GM21367 (cell line): ENCODE measurements at regions not wholly inside any gene's neighbourhood (a gene's known extent, or its start where the extent isn't known, plus 50 kb on each side); places are given as distances from the start of the nearest gene placed in this dataset.
"Not testable (repeated sequence)": the region's sequence is repeated elsewhere in the genome, so short reads cannot be mapped to it uniquely, and the experiment has no call there.

Experiments
- ATAC-seq: cut with Tn5 transposase; IDR thresholded peaks from one replicate; pipeline ENCODE4 v1.9.1; 2021; ENCODE audit not compliant: unreplicated experiment

DNA sequence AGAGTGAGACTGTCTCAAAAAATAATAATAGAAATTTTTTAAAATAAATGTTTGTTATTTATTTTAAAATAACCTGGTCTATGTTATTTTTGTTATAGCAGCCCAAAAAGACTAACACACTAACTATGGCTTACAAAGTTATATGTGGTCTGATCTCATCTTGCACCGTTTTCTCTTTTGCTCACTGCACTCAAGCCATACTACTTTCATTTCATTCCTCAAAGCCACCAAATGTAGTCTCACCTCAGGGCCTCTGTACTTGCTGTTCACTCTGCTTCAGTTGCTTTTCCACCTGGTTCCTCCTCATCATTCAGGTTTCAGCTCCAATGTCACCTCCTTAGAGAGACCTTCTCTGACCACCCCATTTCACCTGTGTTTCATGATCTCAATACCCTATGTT lies 55.2 kb upstream of the MDM1 start:
- ATAC-seq, result no peak

DNA sequence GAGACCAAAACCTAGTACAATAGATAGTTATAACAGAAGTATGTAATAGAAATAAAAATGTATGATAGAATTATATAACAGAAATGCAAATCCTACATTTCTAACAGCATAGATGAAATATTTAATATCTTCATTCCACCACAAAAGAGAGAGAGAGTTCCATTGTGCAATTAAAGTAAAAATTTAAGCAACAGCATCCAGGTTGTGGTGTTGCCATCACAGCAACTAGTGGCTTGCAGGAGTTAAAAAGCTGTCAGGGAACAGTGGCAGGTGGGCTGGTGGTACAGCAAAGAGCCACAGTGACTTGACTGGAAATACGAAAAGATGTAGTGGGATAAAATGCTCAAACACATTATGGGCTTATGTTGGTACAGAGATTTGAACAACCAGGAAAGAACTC lies 57.1 kb upstream of the MDM1 start:
- no peak for ATAC-seq

GRCh38 chr12:68391937-68392336 lies 59.8 kb upstream of the MDM1 start:
- no peak for ATAC-seq

DNA sequence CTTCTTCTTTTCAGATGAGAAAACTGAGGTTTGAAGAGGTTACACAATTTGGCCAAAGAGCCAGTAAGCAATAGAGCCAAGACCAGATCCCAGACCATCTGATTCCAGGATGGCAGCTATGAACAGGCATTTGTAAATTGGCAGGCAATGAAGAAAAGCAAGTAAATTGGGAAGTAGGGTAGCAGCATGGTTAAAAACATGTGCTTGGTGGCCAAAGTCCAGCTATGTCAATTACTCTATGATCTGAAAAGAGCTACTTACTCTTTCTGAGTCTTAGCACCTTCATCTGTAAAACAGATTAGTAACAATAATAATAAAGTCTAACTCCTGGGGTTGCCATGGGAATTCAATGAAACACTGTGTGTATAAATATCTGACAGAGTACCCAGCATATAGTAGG lies 60.2 kb upstream of the MDM1 start:
- ATAC-seq, result no peak

GRCh38 chr12:68393417-68393816 lies 61.3 kb upstream of the MDM1 start:
- ATAC-seq, result no peak

GRCh38 chr12:68397566-68398158 lies 65.5 kb upstream of the MDM1 start:
- ATAC-seq, result no peak

- not testable (repeated sequence) for ATAC-seq
These were observed 66.5 kb upstream of the MDM1 start for GRCh38 chr12:68398689-68399088.

DNA sequence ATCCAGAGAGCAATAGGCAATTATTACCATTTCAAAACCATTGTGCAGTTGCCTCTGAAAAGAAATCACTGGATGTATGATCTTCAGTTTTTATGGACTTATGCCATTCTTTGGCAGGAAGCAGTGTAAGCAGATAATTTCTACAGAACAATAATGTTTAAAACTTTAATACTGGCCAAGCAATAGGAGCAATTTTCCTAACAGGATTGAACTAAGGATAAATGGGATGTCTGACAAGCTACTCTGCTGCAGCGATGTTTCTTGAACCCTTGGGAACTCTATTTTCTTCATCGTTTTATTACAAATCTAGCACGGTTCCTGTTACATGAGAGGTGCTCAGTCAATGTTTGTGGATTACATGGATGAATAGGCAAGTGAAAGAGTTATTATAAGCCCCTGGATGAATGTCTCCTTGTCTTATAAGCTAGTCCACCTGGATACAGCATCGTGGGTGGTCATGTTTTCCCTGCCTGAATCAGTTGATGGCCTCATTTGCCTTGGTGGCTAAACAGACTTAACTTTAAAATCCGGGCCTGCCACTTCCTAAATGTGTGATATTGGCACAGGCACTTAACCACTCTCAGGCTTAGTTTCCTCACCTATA lies 68.2 kb upstream of the MDM1 start:
- no peak for ATAC-seq

DNA sequence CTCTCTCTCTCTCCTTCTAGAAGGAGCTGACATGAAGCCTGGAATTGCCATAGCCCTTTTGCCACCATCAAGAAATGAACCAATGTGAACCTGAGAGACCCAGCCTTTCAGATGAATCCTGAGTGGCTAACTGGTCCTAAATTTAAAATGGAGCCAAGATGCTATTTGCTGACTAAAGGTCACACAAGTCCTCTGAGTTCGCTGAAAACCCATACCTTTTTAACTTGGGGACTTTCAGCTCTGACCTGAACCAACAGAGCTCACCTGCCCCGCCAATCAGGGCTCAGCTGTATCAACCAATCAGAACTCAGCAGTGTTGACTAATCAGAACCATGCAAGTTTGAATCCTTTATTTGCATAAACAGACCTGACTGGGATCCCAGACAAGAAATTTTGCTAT lies 70.3 kb upstream of the MDM1 start:
- ATAC-seq, result no peak

- no peak for ATAC-seq
These were observed 71.1 kb upstream of the MDM1 start for GRCh38 chr12:68403296-68403695.

GRCh38 chr12:68403711-68404110 lies 71.5 kb upstream of the MDM1 start:
- no peak for ATAC-seq

- ATAC-seq, result no peak
These were observed 73.2 kb upstream of the MDM1 start for GRCh38 chr12:68405343-68405781.

- no peak for ATAC-seq
These were observed 74.0 kb upstream of the MDM1 start for GRCh38 chr12:68406134-68406576.

DNA sequence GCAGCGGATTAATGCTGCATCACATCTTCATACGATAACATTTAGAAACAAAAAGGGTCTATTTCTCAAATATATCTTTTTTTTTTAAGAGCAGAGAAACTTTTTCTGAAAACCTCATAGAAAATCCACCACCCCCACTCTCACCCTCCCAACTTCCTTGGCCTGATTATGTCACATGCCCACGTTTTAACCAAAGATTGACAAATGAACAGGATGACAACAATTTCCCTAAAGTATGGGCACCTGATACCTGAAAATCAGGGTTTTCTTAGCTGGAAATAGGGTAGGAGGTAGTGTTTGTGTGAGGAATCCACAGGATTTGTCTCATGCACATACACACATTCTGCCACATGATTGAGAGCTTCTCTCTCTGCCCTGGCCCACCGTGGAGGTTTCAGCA lies 74.7 kb upstream of the MDM1 start:
- no peak for ATAC-seq

- ATAC-seq, result no peak
These were observed 78.0 kb upstream of the MDM1 start for GRCh38 chr12:68410018-68410660.

DNA sequence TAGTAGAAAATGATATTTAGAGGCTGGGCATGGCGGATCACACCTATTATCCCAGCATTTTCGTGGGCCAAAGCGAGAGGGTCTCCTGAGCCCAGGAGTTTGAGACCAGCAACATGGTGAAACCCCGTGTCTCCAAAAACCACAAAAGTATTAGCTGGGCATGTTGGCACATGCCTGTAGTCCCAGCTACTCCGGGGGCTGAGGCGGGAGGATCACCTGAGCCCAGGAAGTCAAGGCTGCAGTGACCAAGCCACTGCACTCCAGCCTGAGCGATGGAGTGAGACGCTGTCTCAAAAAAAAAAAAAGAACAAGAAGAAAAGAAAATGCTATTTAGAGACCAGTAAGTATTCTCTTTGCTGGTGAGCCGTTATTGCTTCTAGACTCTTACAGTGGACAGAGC lies 79.2 kb upstream of the MDM1 start:
- ATAC-seq, result no peak

- ATAC-seq, result peak; percentile 91
These were observed 82.8 kb upstream of the MDM1 start for GRCh38 chr12:68414988-68415387.

- no peak for ATAC-seq
These were observed 84.2 kb upstream of the MDM1 start for GRCh38 chr12:68416350-68416749.

- no peak for ATAC-seq
These were observed 84.7 kb upstream of the MDM1 start for GRCh38 chr12:68416826-68417225.

DNA sequence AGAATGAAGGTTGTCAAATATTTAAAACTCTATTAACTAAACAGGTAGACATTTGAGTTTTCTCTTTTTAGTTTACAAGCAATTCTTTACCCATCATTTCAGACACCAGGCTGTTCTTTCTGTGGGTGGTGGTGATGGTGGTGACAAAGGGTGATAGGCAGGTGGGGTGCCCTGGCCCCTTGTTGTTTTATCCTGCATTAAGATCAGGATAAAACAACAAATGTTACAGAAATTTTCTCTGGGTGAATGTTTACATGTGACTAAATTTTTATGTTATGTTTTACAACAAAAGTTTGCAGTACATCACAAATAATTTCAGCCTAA lies 85.9 kb upstream of the MDM1 start:
- ATAC-seq, result no peak

DNA sequence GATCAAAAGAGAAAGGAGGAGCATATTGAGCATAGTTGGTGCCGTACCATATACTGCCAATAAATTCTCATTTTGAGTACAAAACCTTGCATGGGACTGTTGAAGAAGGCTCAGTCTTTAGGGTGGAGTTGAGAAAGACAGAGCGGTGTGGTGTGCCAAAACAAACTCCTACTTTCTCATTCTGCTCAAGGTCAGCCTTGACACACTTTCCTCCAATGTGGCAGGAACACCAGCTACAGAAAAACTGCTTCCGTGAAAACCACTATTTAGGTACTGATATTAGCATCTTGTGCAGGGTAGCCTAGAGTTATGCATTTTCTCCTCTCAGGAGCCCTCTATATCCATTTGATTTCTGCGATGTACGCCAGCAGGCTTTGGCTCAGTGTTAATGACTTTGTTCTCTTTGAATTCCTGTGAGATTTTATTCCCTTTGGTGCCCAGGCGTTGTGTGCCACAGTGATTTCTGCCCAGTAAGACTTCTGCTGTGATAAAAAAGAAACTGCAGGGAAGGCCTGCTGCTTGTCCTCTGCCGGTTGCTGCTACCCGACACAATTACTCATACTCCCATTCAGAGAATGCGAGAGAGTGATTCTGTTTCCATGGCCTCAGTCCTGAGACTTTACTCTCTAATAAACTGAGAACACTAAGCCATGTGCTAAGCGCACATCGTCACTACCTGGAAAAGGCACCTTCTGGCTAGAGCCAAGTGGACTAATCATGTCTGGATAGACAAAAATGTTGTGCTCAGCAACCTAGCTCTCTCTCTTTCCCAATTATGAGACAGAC lies 88.3 kb upstream of the MDM1 start:
- ATAC-seq, result no peak

DNA sequence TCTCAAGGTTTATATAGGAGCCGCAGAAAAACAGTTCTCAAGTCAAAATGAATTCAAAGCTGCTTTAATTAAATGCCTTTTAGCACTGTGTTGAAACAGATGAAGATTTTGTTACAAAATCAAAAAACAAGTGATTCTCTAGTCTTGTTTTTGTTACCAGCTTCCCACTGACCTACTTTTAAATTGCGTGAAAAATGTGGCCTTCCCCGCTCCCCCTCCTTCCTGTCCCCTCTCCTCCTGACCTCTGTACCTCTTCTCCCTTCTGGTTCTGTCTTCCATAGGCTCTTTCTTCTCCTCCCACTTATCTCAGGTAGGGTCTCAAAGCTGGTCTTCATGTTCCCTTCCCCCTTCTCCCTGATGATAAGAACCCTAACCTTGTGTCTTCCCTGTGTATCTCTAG lies 90.0 kb upstream of the MDM1 start:
- ATAC-seq, result no peak
